GM10266 (cell line): ENCODE measurements at regions not wholly inside any gene's neighbourhood (a gene's known extent, or its start where the extent isn't known, plus 50 kb on each side); places are given as distances from the start of the nearest gene placed in this dataset.

Experiments
- DNase-seq: peaks from one replicate; pipeline ENCODE4 v3.0.0; 2012; ENCODE audit errors: extremely low spot score
- CTCF ChIP-seq: IDR thresholded peaks from 2 replicates; pipeline ENCODE4 v1.5.1; 2012; ENCODE audit warnings: mild to moderate bottlenecking, low read depth; ENCODE audit not compliant: control insufficient read depth, insufficient read depth; ENCODE audit errors: missing control alignments

DNA sequence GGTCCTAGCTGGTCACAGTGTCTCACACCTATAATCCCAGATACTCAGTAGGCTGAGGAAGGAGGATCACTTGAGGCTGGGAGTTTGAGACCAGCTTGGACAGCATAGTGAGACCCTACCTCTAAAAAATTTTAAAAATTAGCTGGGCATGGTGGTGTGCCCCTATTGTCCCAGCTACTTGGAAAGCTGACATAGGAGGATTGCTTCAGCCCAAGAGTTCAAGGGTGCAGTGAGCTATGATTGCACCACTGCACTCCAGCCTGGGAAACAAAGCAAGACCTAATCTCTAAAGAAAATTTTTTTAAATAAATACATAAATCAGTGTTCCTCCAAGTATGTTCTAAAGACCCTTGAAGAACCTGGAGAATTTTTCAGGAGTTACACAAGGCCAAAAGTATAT is 50.6 kb upstream of the GNAO1 start:
- no peak for DNase-seq
- no peak for TF ChIP-seq CTCF

- no peak for TF ChIP-seq CTCF
- no peak for DNase-seq
These were observed 54.0 kb upstream of the GNAO1 start for GRCh38 chr16:56137269-56137668.

DNA sequence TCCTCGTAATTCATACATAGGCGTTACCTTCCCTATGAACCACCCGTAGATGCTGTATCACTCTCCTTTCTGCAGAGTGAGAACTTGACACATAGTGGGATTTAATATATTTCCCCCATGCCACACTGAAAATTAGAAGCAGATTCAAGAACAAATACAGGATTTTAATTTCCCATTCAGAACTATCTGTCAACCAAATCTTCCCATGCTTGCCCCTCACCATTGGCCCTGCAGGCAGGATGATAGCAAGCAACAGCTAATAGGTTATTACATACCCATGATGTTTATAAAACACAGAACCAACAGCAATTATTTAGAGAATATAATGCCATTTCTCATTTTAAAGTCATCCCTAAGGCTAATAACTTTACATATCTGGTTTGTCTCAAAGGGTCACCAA is 55.0 kb upstream of the GNAO1 start:
- no peak for DNase-seq
- no peak for TF ChIP-seq CTCF

- TF ChIP-seq CTCF, result no peak
- DNase-seq, result no peak
These were observed 56.5 kb upstream of the GNAO1 start for GRCh38 chr16:56134790-56135189.

DNA sequence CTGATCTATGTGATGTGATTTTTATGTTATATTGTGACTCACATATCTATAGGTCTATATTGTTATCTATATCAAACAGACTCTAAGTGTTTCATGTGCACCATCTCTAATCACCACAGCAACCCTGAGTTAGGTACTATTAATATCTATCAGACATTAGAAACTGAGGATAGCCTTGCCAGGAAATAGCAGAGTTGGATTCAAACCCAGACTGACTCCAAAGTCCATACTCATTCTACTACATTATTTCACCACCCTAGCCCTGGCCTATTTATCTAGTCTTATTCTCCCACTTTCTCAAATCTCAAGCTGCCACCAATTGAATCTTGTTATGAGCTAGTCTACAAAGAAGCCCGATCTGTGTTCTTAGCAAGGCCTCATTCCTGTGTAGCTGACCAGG is 65.4 kb upstream of the GNAO1 start:
- no peak for TF ChIP-seq CTCF
- DNase-seq, result no peak

GRCh38 chr16:56122251-56122650 is 69.0 kb upstream of the GNAO1 start:
- no peak for TF ChIP-seq CTCF
- no peak for DNase-seq

- no peak for TF ChIP-seq CTCF
- DNase-seq, result no peak
These were observed 70.2 kb upstream of the GNAO1 start for GRCh38 chr16:56121156-56121500.
